ENCODE measurements at regions not wholly inside any gene's neighbourhood (a gene's known extent, or its start where the extent isn't known, plus 50 kb on each side); places are given as distances from the start of the nearest gene placed in this dataset.
"Not testable (repeated sequence)": the region's sequence is repeated elsewhere in the genome, so short reads cannot be mapped to it uniquely, and the experiment has no call there.

- DNase-seq, result no peak
Observed at GRCh38 chr12:46667551-46667950, 158.2 kb downstream of the SLC38A4 start.

GRCh38 chr12:46664761-46665287 is 161.0 kb downstream of the SLC38A4 start:
- peak; percentile 87 to 90 for DNase-seq

- no peak for DNase-seq
Observed at GRCh38 chr12:46663318-46663717, 162.5 kb downstream of the SLC38A4 start.

- DNase-seq, result peak; percentile 61 to 64
Observed at GRCh38 chr12:46661110-46661845, 164.5 kb downstream of the SLC38A4 start.

GRCh38 chr12:46660719-46661109 is 165.1 kb downstream of the SLC38A4 start:
- peak; percentile 76 to 95 for DNase-seq

- DNase-seq, result no peak
Observed at GRCh38 chr12:46660276-46660675, 165.5 kb downstream of the SLC38A4 start.

- no peak for DNase-seq
Observed at GRCh38 chr12:46659824-46660223, 166.0 kb downstream of the SLC38A4 start.

- no peak for DNase-seq
Observed at GRCh38 chr12:46659032-46659650, 166.7 kb downstream of the SLC38A4 start.

GRCh38 chr12:46657453-46658411 is 168.1 kb downstream of the SLC38A4 start:
- DNase-seq, result no peak

GRCh38 chr12:46655984-46656383 is 169.8 kb downstream of the SLC38A4 start:
- not testable (repeated sequence) for DNase-seq

- no peak for DNase-seq
Observed at GRCh38 chr12:46653311-46653710, 172.5 kb downstream of the SLC38A4 start.

GRCh38 chr12:46652692-46653091 is 173.1 kb downstream of the SLC38A4 start:
- DNase-seq, result no peak

GRCh38 chr12:46650688-46651087 is 175.1 kb downstream of the SLC38A4 start:
- no peak for DNase-seq

- no peak for DNase-seq
Observed at GRCh38 chr12:46649433-46649832, 176.4 kb downstream of the SLC38A4 start.

GRCh38 chr12:46647034-46647433 is 178.8 kb downstream of the SLC38A4 start:
- DNase-seq, result no peak

GRCh38 chr12:46641649-46642048 is 184.1 kb downstream of the SLC38A4 start:
- not testable (repeated sequence) for DNase-seq

GRCh38 chr12:46635818-46636217 is 190.0 kb downstream of the SLC38A4 start:
- DNase-seq, result no peak

GRCh38 chr12:46629331-46630229 is 196.2 kb downstream of the SLC38A4 start:
- no peak for DNase-seq

GRCh38 chr12:46628176-46628575 is 197.6 kb downstream of the SLC38A4 start:
- no peak for DNase-seq

GRCh38 chr12:46627686-46628085 is 198.1 kb downstream of the SLC38A4 start:
- no peak for DNase-seq

- not testable (repeated sequence) for DNase-seq
Observed at GRCh38 chr12:46619474-46619873, 206.3 kb downstream of the SLC38A4 start.

- DNase-seq, result not testable (repeated sequence)
Observed at GRCh38 chr12:46617737-46618136, 208.1 kb downstream of the SLC38A4 start.
